Astrocyte of the cerebellum (primary cell): ENCODE measurements at regions not wholly inside any gene's neighbourhood (a gene's known extent, or its start where the extent isn't known, plus 50 kb on each side); places are given as distances from the start of the nearest gene placed in this dataset.
"Not testable (repeated sequence)": the region's sequence is repeated elsewhere in the genome, so short reads cannot be mapped to it uniquely, and the experiment has no call there.

Source experiments
- DNase-seq: peaks from one replicate; pipeline ENCODE4 v3.0.0-alpha.2; 2011; ENCODE audit warnings: low read depth
- H3K4me3 ChIP-seq: 2 replicates; pipeline ENCODE4 v1.5.1; 2011; ENCODE audit warnings: mild to moderate bottlenecking, low read depth, low read length, moderate library complexity
- CTCF ChIP-seq: IDR thresholded peaks from 2 replicates; pipeline ENCODE4 v1.5.1; 2012; ENCODE audit warnings: low read length, low read depth, moderate library complexity, mild to moderate bottlenecking; ENCODE audit errors: missing control alignments
- in situ Hi-C: cut with HindIII; loops from 2 replicates; pipeline ENCODE4 v1.10.0; 2017; ENCODE audit warnings: low sequenced_read_pairs

DNA sequence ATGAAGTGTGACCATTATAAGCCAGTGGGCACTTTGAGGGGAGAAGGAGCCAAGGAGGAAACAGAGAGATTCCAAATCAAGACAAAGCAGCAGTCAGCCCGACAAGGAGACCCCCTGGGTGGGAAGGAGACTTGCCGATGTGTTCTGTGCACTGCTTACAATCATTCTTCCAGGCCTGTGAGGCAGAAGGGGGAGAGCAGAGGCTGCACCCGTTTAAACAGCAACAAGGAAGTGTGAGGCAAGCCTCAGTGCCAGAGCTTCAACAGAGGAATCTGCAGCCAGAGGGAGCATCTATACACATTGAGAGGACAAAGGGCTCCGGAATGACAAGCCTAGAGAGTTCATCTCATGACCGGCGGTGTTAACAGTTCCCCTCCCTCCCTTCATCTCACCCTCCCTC lies 121.1 kb downstream of the NXPE2 start:
- in situ Hi-C loops = no loop called here
- TF ChIP-seq CTCF = no peak
- H3K4me3 ChIP-seq = no peak overlapping the region
- DNase-seq = no peak

GRCh38 chr11:114801773-114802172 lies 123.4 kb downstream of the NXPE2 start:
- DNase-seq = no peak
- no peak overlapping the region for H3K4me3 ChIP-seq
- TF ChIP-seq CTCF = no peak
- in situ Hi-C loops = no loop called here

- DNase-seq = no peak
- no peak overlapping the region for H3K4me3 ChIP-seq
- no peak for TF ChIP-seq CTCF
- in situ Hi-C loops = no loop called here
Observed at GRCh38 chr11:114802878-114803277, 124.6 kb downstream of the NXPE2 start.

DNA sequence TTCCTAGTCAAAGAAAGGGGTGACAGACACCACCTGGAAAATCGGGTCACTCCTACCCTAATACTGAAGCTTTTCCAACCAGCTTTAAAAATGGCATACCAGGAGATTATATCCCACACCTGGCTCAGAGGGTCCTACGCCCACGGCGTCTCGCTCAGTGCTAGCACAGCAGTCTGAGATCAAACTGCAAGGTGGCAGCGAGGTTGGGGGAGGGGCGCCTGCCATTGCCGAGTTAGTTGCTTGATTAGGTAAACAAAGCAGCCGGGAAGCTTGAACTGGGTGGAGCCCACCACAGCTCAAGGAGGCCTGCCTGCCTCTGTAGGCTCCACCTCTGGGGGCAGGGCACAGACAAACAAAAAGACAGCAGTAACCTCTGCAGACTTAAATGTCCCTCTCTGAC lies 127.1 kb downstream of the NXPE2 start:
- in situ Hi-C loops, H3K4me3 ChIP-seq, DNase-seq: not testable (repeated sequence)

GRCh38 chr11:114811971-114812370 lies 133.6 kb downstream of the NXPE2 start:
- no peak for DNase-seq
- in situ Hi-C loops = no loop called here
- no peak overlapping the region for H3K4me3 ChIP-seq
- no peak for TF ChIP-seq CTCF

DNA sequence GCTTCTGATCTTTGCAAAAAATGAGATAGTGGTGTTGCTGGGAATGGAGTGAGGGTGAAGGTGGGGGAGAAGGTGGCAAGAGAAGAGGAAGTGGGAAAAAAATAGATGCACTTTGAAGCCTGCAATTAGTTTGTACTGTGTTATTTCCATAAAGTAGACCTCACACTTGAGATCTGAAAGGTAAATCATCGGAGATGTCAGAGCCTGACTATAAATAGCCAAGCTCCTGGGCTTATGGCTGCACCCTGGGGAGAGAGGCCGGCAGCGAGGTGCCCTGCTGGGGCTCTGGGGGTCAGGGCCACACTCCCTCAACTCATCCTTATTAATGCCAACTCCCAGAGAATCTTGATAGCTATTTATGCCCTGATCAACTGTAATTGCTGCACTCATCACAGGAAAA lies 134.4 kb downstream of the NXPE2 start:
- no peak overlapping the region for H3K4me3 ChIP-seq
- DNase-seq = no peak
- in situ Hi-C loops = no loop called here
- no peak for TF ChIP-seq CTCF

- in situ Hi-C loops = no loop called here
- TF ChIP-seq CTCF = no peak
- H3K4me3 ChIP-seq = no peak overlapping the region
- no peak for DNase-seq
Observed at GRCh38 chr11:114813189-114813718, 134.9 kb downstream of the NXPE2 start.
